Trophoblast cell (in vitro differentiated cells and primary cell): ENCODE measurements at regions not wholly inside any gene's neighbourhood (a gene's known extent, or its start where the extent isn't known, plus 50 kb on each side); places are given as distances from the start of the nearest gene placed in this dataset.

Experiments
- DNase-seq, 2 donors: peaks; one replicate each; pipeline ENCODE4 v3.0.0-alpha.2; 2016
- H2AFZ ChIP-seq: 2 replicates; pipeline ENCODE4 v1.6.1; 2013; ENCODE audit warnings: low read length, moderate library complexity, mild to moderate bottlenecking; ENCODE audit not compliant: insufficient read depth, poor library complexity
- H2AK5ac ChIP-seq: 2 replicates; pipeline ENCODE4 v1.6.1; 2013; ENCODE audit warnings: mild to moderate bottlenecking, low read length
- H2BK120ac ChIP-seq: 2 replicates; pipeline ENCODE4 v1.6.1; 2013; ENCODE audit warnings: low read length, mild to moderate bottlenecking, moderate library complexity; ENCODE audit not compliant: insufficient read depth, poor library complexity
- H2BK12ac ChIP-seq: 2 replicates; pipeline ENCODE4 v1.6.1; 2013; ENCODE audit warnings: mild to moderate bottlenecking, low read length, moderate library complexity
- H2BK5ac ChIP-seq: 2 replicates; pipeline ENCODE4 v1.6.1; 2013; ENCODE audit warnings: low read length, low read depth, moderate library complexity, mild to moderate bottlenecking; ENCODE audit not compliant: poor library complexity
- H3K14ac ChIP-seq: 2 replicates; pipeline ENCODE4 v1.6.1; 2013; ENCODE audit warnings: mild to moderate bottlenecking, low read length
- H3K18ac ChIP-seq: 2 replicates; pipeline ENCODE4 v1.6.1; 2013; ENCODE audit warnings: mild to moderate bottlenecking, low read length
- H3K23ac ChIP-seq: 2 replicates; pipeline ENCODE4 v1.6.1; 2013; ENCODE audit warnings: low read length
- H3K27ac ChIP-seq: 2 replicates; pipeline ENCODE4 v1.5.1; 2013; ENCODE audit warnings: low read depth, mild to moderate bottlenecking, inconsistent platforms, low read length, moderate library complexity
- H3K27me3 ChIP-seq: 2 replicates; pipeline ENCODE4 v1.6.1; 2013; ENCODE audit warnings: inconsistent platforms, mild to moderate bottlenecking, low read length, moderate library complexity; ENCODE audit not compliant: insufficient read depth
- H3K36me3 ChIP-seq, 2 experiments: 1 replicate in 1 of 2; 2 replicates in 1 of 2; pipeline ENCODE4 v1.6.1; 2013; ENCODE audit warnings: low read length in 2 of 2, mild to moderate bottlenecking in 2 of 2, moderate library complexity in 1 of 2; ENCODE audit not compliant: insufficient read depth in 2 of 2, control insufficient read depth in 1 of 2
- H3K4ac ChIP-seq: 2 replicates; pipeline ENCODE4 v1.6.1; 2013; ENCODE audit warnings: low read depth, mild to moderate bottlenecking, low read length, moderate library complexity
- H3K4me1 ChIP-seq, 2 experiments: 1 replicate in 1 of 2; 2 replicates in 1 of 2; pipeline ENCODE4 v1.6.1; 2013; ENCODE audit warnings: low read length in 2 of 2, mild to moderate bottlenecking in 2 of 2, moderate library complexity in 1 of 2; ENCODE audit not compliant: insufficient read depth in 2 of 2, control insufficient read depth in 1 of 2
- H3K4me2 ChIP-seq: 2 replicates; pipeline ENCODE4 v1.6.1; 2013; ENCODE audit warnings: inconsistent platforms, mild to moderate bottlenecking, low read length, moderate library complexity
- H3K4me3 ChIP-seq: 2 replicates; pipeline ENCODE4 v1.5.1; 2013; ENCODE audit warnings: mild to moderate bottlenecking, low read depth, low read length, inconsistent platforms
- H3K79me1 ChIP-seq: one replicate; pipeline ENCODE4 v1.6.1; 2013; ENCODE audit warnings: low read length
- H3K79me2 ChIP-seq: 2 replicates; pipeline ENCODE4 v1.6.1; 2013; ENCODE audit warnings: low read length, mild to moderate bottlenecking; ENCODE audit not compliant: control insufficient read depth, insufficient read depth, poor library complexity
- H3K9ac ChIP-seq: 2 replicates; pipeline ENCODE4 v1.6.1; 2013; ENCODE audit warnings: mild to moderate bottlenecking, low read length
- H3K9me3 ChIP-seq: 2 replicates; pipeline ENCODE4 v1.6.1; 2013; ENCODE audit warnings: low read depth, mild to moderate bottlenecking, control low read depth, inconsistent platforms, low read length; ENCODE audit not compliant: insufficient read depth
- H4K12ac ChIP-seq: 2 replicates; pipeline ENCODE4 v1.6.1; 2013; ENCODE audit warnings: low read depth, mild to moderate bottlenecking, low read length, moderate library complexity
- H4K8ac ChIP-seq: 2 replicates; pipeline ENCODE4 v1.6.1; 2013; ENCODE audit warnings: low read depth, mild to moderate bottlenecking, low read length, moderate library complexity
- H4K91ac ChIP-seq: one replicate; pipeline ENCODE4 v1.6.1; 2013; ENCODE audit warnings: low read depth, mild to moderate bottlenecking, low read length, moderate library complexity
- WGBS: extraction: QIAGEN DNeasy Blood & Tissue Kit; methylation state at CpG from one replicate; pipeline ENCODE4 v1.1.7; 2013; ENCODE audit warnings: missing lambda C conversion rate; ENCODE audit not compliant: insufficient read length, insufficient coverage; ENCODE audit errors: extremely low coverage; 5-methylcytosine and 5-hydroxymethylcytosine counted together

- Histone ChIP-seq H3K4me1 (peaks cover 3% of the 10 kb centered on the region in 2 experiments), H4K12ac (no peak overlapping the region), H3K14ac (no peak overlapping the region), H3K27ac (no peak overlapping the region), H4K91ac (no peak overlapping the region), H3K79me1 (no peaks in the 10 kb centered on the region), H3K79me2 (no peaks in the 10 kb centered on the region), H4K8ac (no peak overlapping the region), H3K36me3 (no peaks in the 10 kb centered on the region), H3K4me2 (no peak overlapping the region), H2BK5ac (no peak overlapping the region), H2AK5ac (no peak overlapping the region), H3K23ac (no peak overlapping the region), H3K18ac (no peak overlapping the region), H3K9me3 (no peaks in the 10 kb centered on the region), H2BK120ac (no peak overlapping the region), H3K27me3 (no peaks in the 10 kb centered on the region), H3K4me3 (no peak overlapping the region), H2AFZ (no peak overlapping the region), H2BK12ac (no peak overlapping the region), H3K9ac (no peak overlapping the region), H3K4ac (no peak overlapping the region)
- DNase-seq: no peak
- WGBS: no CpG with 5 or more reads among the region's 4 CpGs
Measured at GRCh38 chr6:154614101-154614500, 103.6 kb upstream of the CNKSR3 start.

GRCh38 chr6:154614641-154615040 is 104.2 kb upstream of the CNKSR3 start:
- no peak overlapping the region for H2BK12ac ChIP-seq
- no peak overlapping the region for H2AFZ ChIP-seq
- no peak overlapping the region for H3K14ac ChIP-seq
- no peak overlapping the region for H3K27ac ChIP-seq
- no peaks in the 10 kb centered on the region for H3K79me1 ChIP-seq
- no peak overlapping the region for H2BK120ac ChIP-seq
- no peak overlapping the region for H3K4ac ChIP-seq
- no CpG with 5 or more reads among the region's 4 CpGs for WGBS
- no peak overlapping the region for H4K12ac ChIP-seq
- no peak overlapping the region for H3K18ac ChIP-seq
- DNase-seq: no peak
- no peak overlapping the region for H2BK5ac ChIP-seq
- H3K27me3 ChIP-seq: no peaks in the 10 kb centered on the region
- H3K23ac ChIP-seq: no peak overlapping the region
- H3K36me3 ChIP-seq: no peaks in the 10 kb centered on the region
- H3K4me3 ChIP-seq: no peak overlapping the region
- H4K8ac ChIP-seq: no peak overlapping the region
- H3K4me2 ChIP-seq: no peak overlapping the region
- peaks cover 3% of the 10 kb centered on the region in 2 experiments for H3K4me1 ChIP-seq
- no peak overlapping the region for H3K9ac ChIP-seq
- H3K9me3 ChIP-seq: no peaks in the 10 kb centered on the region
- H4K91ac ChIP-seq: no peak overlapping the region
- H2AK5ac ChIP-seq: no peak overlapping the region
- H3K79me2 ChIP-seq: no peaks in the 10 kb centered on the region

- no peaks in the 10 kb centered on the region for H3K36me3 ChIP-seq
- H3K27ac ChIP-seq: no peak overlapping the region
- WGBS: no CpG with 5 or more reads among the region's 16 CpGs
Measured at GRCh38 chr6:154615483-154616025, 105.1 kb upstream of the CNKSR3 start.

GRCh38 chr6:154617175-154617574 is 106.7 kb upstream of the CNKSR3 start:
- H3K14ac ChIP-seq: no peak overlapping the region
- H3K79me1 ChIP-seq: no peaks in the 10 kb centered on the region
- H3K4me2 ChIP-seq: no peak overlapping the region
- WGBS: no CpG with 5 or more reads among the region's 2 CpGs
- H3K4me1 ChIP-seq: peaks cover 3% of the 10 kb centered on the region in 2 experiments
- no peak overlapping the region for H2BK5ac ChIP-seq
- H3K4ac ChIP-seq: no peak overlapping the region
- H2AFZ ChIP-seq: no peak overlapping the region
- no peak overlapping the region for H4K8ac ChIP-seq
- H3K4me3 ChIP-seq: no peak overlapping the region
- no peak overlapping the region for H4K91ac ChIP-seq
- H4K12ac ChIP-seq: no peak overlapping the region
- H3K79me2 ChIP-seq: no peaks in the 10 kb centered on the region
- H3K36me3 ChIP-seq: no peaks in the 10 kb centered on the region
- H3K23ac ChIP-seq: no peak overlapping the region
- H3K18ac ChIP-seq: no peak overlapping the region
- no peak overlapping the region for H3K27ac ChIP-seq
- H3K9me3 ChIP-seq: no peaks in the 10 kb centered on the region
- H2AK5ac ChIP-seq: no peak overlapping the region
- H2BK12ac ChIP-seq: no peak overlapping the region
- H3K9ac ChIP-seq: no peak overlapping the region
- H2BK120ac ChIP-seq: no peak overlapping the region
- no peak for DNase-seq
- no peaks in the 10 kb centered on the region for H3K27me3 ChIP-seq

More at GRCh38 chr6:154615483-154616025, 105.1 kb upstream of the CNKSR3 start:
- H3K4me3 ChIP-seq: no peak overlapping the region
- DNase-seq: no peak
- no peak overlapping the region for H4K91ac ChIP-seq
- no peak overlapping the region for H3K23ac ChIP-seq
- no peak overlapping the region for H4K12ac ChIP-seq
- no peaks in the 10 kb centered on the region for H3K9me3 ChIP-seq
- no peak overlapping the region for H2BK12ac ChIP-seq
- H3K4ac ChIP-seq: no peak overlapping the region
- no peak overlapping the region for H3K14ac ChIP-seq
- H3K27me3 ChIP-seq: no peaks in the 10 kb centered on the region
- no peak overlapping the region for H2BK120ac ChIP-seq
- no peak overlapping the region for H3K4me2 ChIP-seq
- H3K79me1 ChIP-seq: no peaks in the 10 kb centered on the region
- H2AFZ ChIP-seq: no peak overlapping the region
- H2AK5ac ChIP-seq: no peak overlapping the region
- H3K18ac ChIP-seq: no peak overlapping the region
- H3K9ac ChIP-seq: no peak overlapping the region
- no peaks in the 10 kb centered on the region for H3K79me2 ChIP-seq
- H2BK5ac ChIP-seq: no peak overlapping the region
- no peak overlapping the region for H4K8ac ChIP-seq
- H3K4me1 ChIP-seq: peaks cover 3% of the 10 kb centered on the region in 2 experiments
